A549 (cell line): ENCODE measurements at regions not wholly inside any gene's neighbourhood (a gene's known extent, or its start where the extent isn't known, plus 50 kb on each side); places are given as distances from the start of the nearest gene placed in this dataset.
"Not testable (repeated sequence)": the region's sequence is repeated elsewhere in the genome, so short reads cannot be mapped to it uniquely, and the experiment has no call there.

Experiments
- ATAC-seq, 2 experiments: fragments of 200-7000 bp in 1 of 2; fragments of >200 bp in 1 of 2; cut with Nextera tagmentation in 1 of 2; cut with Tn5 transposase in 1 of 2; 3 replicates each; pipeline versions ENCODE4 v1.8.0 to v1.9.1; 2018 to 2020; ENCODE audit warnings: mild to moderate bottlenecking in 1 of 2, moderate library complexity in 1 of 2
- CTCF ChIA-PET: fragments of 300-600 bp; sonication (Branson Sonifier 250); formaldehyde crosslinking; extraction: SDS; loops from one replicate; lab custom pipeline; 2021; ENCODE audit warnings: antibody characterized with exemption, inconsistent platforms; lab: Yijun Ruan, JAX
- POLR2A ChIA-PET: fragments of 350-600 bp; formaldehyde crosslinking; extraction: SDS; loops from one replicate; lab custom pipeline; 2021; ENCODE audit warnings: antibody characterized with exemption, inconsistent platforms; lab: Yijun Ruan, JAX
- DNase-seq, 2 experiments: peaks; one replicate each; pipeline versions ENCODE4 v3.0.0 to v3.0.0-alpha.2; 2011 to 2016; ENCODE audit warnings: low read depth in 1 of 2, low spot score in 1 of 2
- FAIRE-seq: peaks from 2 replicates; lab custom pipeline; 2011; peaks lifted over from hg19 to GRCh38; lab: Jason Lieb, UNC
- H3K27ac ChIP-seq, 2 experiments: fragments of >200 bp; sonication (Bioruptor Twin); formaldehyde crosslinking; 3 replicates each; pipeline ENCODE4 v1.5.1; 2016 to 2017
- H3K4me1 ChIP-seq: fragments of >200 bp; sonication (Bioruptor Twin); formaldehyde crosslinking; 3 replicates; pipeline ENCODE4 v1.6.1; 2016
- H3K4me2 ChIP-seq: fragments of >200 bp; sonication (Bioruptor Twin); formaldehyde crosslinking; 3 replicates; pipeline ENCODE4 v1.6.1; 2016
- H3K4me3 ChIP-seq: fragments of >200 bp; sonication (Bioruptor Twin); formaldehyde crosslinking; 3 replicates; pipeline ENCODE4 v1.5.1; 2016
- H3K9me3 ChIP-seq: fragments of >200 bp; sonication (Bioruptor Twin); formaldehyde crosslinking; 3 replicates; pipeline ENCODE4 v1.6.1; 2016
- CBX2 ChIP-seq: fragments of 200-600 bp; sonication (generic); IDR thresholded peaks from 2 replicates; pipeline ENCODE4 v1.6.1; 2016; ENCODE audit warnings: low read depth, mild to moderate bottlenecking, borderline replicate concordance
- CTCF ChIP-seq: fragments of >200 bp; sonication (Bioruptor Twin); formaldehyde crosslinking; IDR thresholded peaks from 3 replicates; pipeline ENCODE4 v1.5.1; 2016
- ELK1 ChIP-seq: fragments of 150-350 bp; IDR thresholded peaks from 2 replicates; pipeline ENCODE4 v1.6.1; 2014; ENCODE audit warnings: low read depth, mild to moderate bottlenecking, low read length
- HMGXB4 ChIP-seq: fragments of 250-450 bp; sonication (Bioruptor Pico); IDR thresholded peaks from 2 replicates; pipeline ENCODE4 v1.5.0; 2021; ENCODE audit warnings: mild to moderate bottlenecking, moderate library complexity, borderline replicate concordance
- MAFK ChIP-seq: fragments of 450-650 bp; IDR thresholded peaks from 2 replicates; pipeline ENCODE4 v1.6.1; 2014; ENCODE audit not compliant: partially characterized antibody
- MAX ChIP-seq: IDR thresholded peaks from 2 replicates; pipeline ENCODE4 v1.6.1; 2012
- POLR2A ChIP-seq: IDR thresholded peaks from 2 replicates; pipeline ENCODE4 v1.6.1; 2012; ENCODE audit warnings: mild to moderate bottlenecking, low read length
- RCOR1 ChIP-seq: fragments of 150-350 bp; IDR thresholded peaks from 2 replicates; pipeline ENCODE4 v1.6.1; 2014; ENCODE audit warnings: antibody characterized with exemption, low read length, low read depth
- REST ChIP-seq: fragments of 200-600 bp; sonication (generic); IDR thresholded peaks from 2 replicates; pipeline ENCODE4 v1.6.1; 2016; ENCODE audit warnings: antibody characterized with exemption, mild to moderate bottlenecking, moderate library complexity
- SREBF2 ChIP-seq: fragments of 450-650 bp; IDR thresholded peaks from 2 replicates; pipeline ENCODE4 v1.6.1; 2014; ENCODE audit warnings: mild to moderate bottlenecking, moderate library complexity
- WGBS: methylation state at CpG from one replicate; pipeline ENCODE4 v1.1.6; 2017; ENCODE audit errors: missing lambda C conversion rate; 5-methylcytosine and 5-hydroxymethylcytosine counted together

- no peak overlapping the region for H3K27ac ChIP-seq
- 14% methylated on average over 3 of the region's 3 CpGs for WGBS
- ATAC-seq, result no peak
- FAIRE-seq, result no peak
- DNase-seq, result no peak
- TF ChIP-seq ELK1, result no peak
- no peak for TF ChIP-seq HMGXB4 (CRISPR knock-in tag)
- TF ChIP-seq MAX, result no peak
- TF ChIP-seq CTCF, result no peak
- TF ChIP-seq MAFK, result no peak
- TF ChIP-seq POLR2A, result no peak
- ChIA-PET CTCF (interaction anchor here (1.2 kb wide), 1 partner anchor 10 kb away, joined by 3 read pairs; no protein-coding TSS in a partner anchor), POLR2A (no interaction called here)
- H3K9me3 ChIP-seq, result no peaks in the 10 kb centered on the region
- H3K4me3 ChIP-seq, result no peak overlapping the region
- no peak overlapping the region for H3K4me2 ChIP-seq
- H3K4me1 ChIP-seq, result no peaks in the 10 kb centered on the region; the same call in 2 of the 3 replicates
Measured at GRCh38 chr4:169840554-169840953, 82.8 kb upstream of the HPF1 start.

- POLR2A ChIA-PET, H3K4me3 ChIP-seq, ATAC-seq, H3K27ac ChIP-seq, H3K4me2 ChIP-seq, CTCF ChIA-PET, H3K4me1 ChIP-seq, FAIRE-seq, H3K9me3 ChIP-seq, DNase-seq: not testable (repeated sequence)
- 78% methylated on average over 3 of the region's 29 CpGs for WGBS
Measured at GRCh38 chr4:169828329-169828728, 70.6 kb upstream of the HPF1 start.

GRCh38 chr4:169826634-169827187 is 69.0 kb upstream of the HPF1 start:
- WGBS, result 31% methylated on average over 5 of the region's 6 CpGs
- DNase-seq (no peak), FAIRE-seq (no peak)
- Histone ChIP-seq H3K9me3 (no peaks in the 10 kb centered on the region), H3K4me2 (no peak overlapping the region)
- no peak for TF ChIP-seq SREBF2
- no peak for TF ChIP-seq RCOR1
- no peak for TF ChIP-seq CBX2
- no peak for TF ChIP-seq REST
- TF ChIP-seq, all 56 proteins: peak for 0
- Histone ChIP-seq H3K4me1 (no peaks in the 10 kb centered on the region), H3K27ac (no peak overlapping the region), H3K4me3 (no peak overlapping the region)
- POLR2A ChIA-PET, result no interaction called here
- no peak for ATAC-seq
- CTCF ChIA-PET, result interaction anchor here (1.1 to 2.2 kb wide), 2 partner anchors 16 to 221 kb away, joined by 3 to 6 read pairs; no protein-coding TSS in a partner anchor
